MM.1S (cell line): ENCODE measurements at regions not wholly inside any gene's neighbourhood (a gene's known extent, or its start where the extent isn't known, plus 50 kb on each side); places are given as distances from the start of the nearest gene placed in this dataset.

ENCODE experiments used
- EZH2 ChIP-seq: fragments of 300-600 bp; sonication (generic); optimal IDR thresholded peaks from 2 replicates; pipeline ENCODE3; 2017; ENCODE audit warnings: low read depth, mild to moderate bottlenecking, antibody characterized with exemption, low read length, mixed read lengths
- EZH2phosphoT487 ChIP-seq: fragments of 300-600 bp; sonication (generic); IDR thresholded peaks from 2 replicates; pipeline ENCODE4 v1.6.1; 2018; ENCODE audit warnings: antibody characterized with exemption, low read length
- TF ChIP-seq, protein P1 (sequence below): fragments of 300-600 bp; sonication (generic); IDR thresholded peaks from 2 replicates; pipeline ENCODE4 v1.5.1; 2016; ENCODE audit warnings: antibody characterized with exemption, low read length, mixed read lengths

DNA sequence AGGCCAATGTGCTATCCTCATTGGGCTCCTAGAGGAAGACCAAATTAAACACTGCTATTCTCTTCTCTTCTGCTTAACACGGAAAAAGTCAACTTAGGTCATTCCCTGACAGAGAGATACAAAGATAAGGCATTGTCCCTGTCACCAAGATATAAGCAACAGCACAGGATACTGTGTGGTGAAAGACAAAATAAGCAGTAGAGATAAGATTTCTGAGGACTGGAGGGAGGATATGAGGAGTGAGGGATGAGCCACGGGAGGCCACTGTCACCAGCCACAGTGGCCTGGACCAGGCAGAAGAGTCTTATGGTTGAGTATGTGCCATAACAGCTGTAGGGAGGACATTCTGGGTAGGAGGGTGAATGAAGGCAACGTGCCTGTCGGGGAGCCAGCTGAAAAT lies 54.4 kb upstream of the SLC14A2 start:
- TF ChIP-seq, protein P1, sequence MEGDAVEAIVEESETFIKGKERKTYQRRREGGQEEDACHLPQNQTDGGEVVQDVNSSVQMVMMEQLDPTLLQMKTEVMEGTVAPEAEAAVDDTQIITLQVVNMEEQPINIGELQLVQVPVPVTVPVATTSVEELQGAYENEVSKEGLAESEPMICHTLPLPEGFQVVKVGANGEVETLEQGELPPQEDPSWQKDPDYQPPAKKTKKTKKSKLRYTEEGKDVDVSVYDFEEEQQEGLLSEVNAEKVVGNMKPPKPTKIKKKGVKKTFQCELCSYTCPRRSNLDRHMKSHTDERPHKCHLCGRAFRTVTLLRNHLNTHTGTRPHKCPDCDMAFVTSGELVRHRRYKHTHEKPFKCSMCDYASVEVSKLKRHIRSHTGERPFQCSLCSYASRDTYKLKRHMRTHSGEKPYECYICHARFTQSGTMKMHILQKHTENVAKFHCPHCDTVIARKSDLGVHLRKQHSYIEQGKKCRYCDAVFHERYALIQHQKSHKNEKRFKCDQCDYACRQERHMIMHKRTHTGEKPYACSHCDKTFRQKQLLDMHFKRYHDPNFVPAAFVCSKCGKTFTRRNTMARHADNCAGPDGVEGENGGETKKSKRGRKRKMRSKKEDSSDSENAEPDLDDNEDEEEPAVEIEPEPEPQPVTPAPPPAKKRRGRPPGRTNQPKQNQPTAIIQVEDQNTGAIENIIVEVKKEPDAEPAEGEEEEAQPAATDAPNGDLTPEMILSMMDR: no peak
- no peak for TF ChIP-seq EZH2phosphoT487
- TF ChIP-seq EZH2: no peak
